Hepatocyte (in vitro differentiated cells): ENCODE measurements at regions not wholly inside any gene's neighbourhood (a gene's known extent, or its start where the extent isn't known, plus 50 kb on each side); places are given as distances from the start of the nearest gene placed in this dataset.

ENCODE experiments used
- EZH2 ChIP-seq: fragments of 200-600 bp; sonication (generic); IDR thresholded peaks from 2 replicates; pipeline ENCODE4 v1.6.1; 2016; ENCODE audit warnings: antibody characterized with exemption, mild to moderate bottlenecking, borderline replicate concordance
- EZH2phosphoT487 ChIP-seq: fragments of 200-600 bp; sonication (generic); IDR thresholded peaks from one replicate; pipeline ENCODE4 v1.6.1; 2018; ENCODE audit warnings: antibody characterized with exemption, mild to moderate bottlenecking, low read depth, moderate library complexity; ENCODE audit not compliant: unreplicated experiment, severe bottlenecking

- no peak for TF ChIP-seq EZH2phosphoT487
- no peak for TF ChIP-seq EZH2
Measured at GRCh38 chr3:111482574-111482973, 59.4 kb upstream of the CD96 start.
